ENCODE measurements at regions not wholly inside any gene's neighbourhood (a gene's known extent, or its start where the extent isn't known, plus 50 kb on each side); places are given as distances from the start of the nearest gene placed in this dataset.

GRCh38 chr2:6525475-6525964, 340.2 kb downstream of the CMPK2 start:
- Histone ChIP-seq H2AK5ac (ENCODE audit: insufficient read length, low read length) (no peak overlapping the region), H4K20me1 (ENCODE audit: control insufficient read depth, insufficient read depth, insufficient read length) (no peaks in the 10 kb centered on the region), H3K9ac (ENCODE audit: extremely low read depth, insufficient read length, low read length) (no peak overlapping the region), H4K5ac (ENCODE audit: insufficient read length, low read depth, low read length) (no peak overlapping the region), H3T11ph (ENCODE audit: low read length) (no peak overlapping the region), H2BK20ac (ENCODE audit: low read depth, low read length, poor library complexity, severe bottlenecking) (no peak overlapping the region), H3K27ac (ENCODE audit: insufficient read length, low read depth, low read length) (no peak overlapping the region), H3K4me1 (ENCODE audit: insufficient read depth, low read length) (0 out of 2 replicates have a peak, but pooled peaks cover 2% of the 10 kb centered on the region), H2BK5ac (ENCODE audit: insufficient read length, low read length) (no peak overlapping the region), H2AFZ (ENCODE audit: low read length) (no peak overlapping the region), H3K27me3 (ENCODE audit: insufficient read depth, low read length) (no peaks in the 10 kb centered on the region; the same call in 1 of the 2 replicates), H3K79me2 (ENCODE audit: insufficient read depth, low read length) (no peaks in the 10 kb centered on the region), H2BK15ac (ENCODE audit: low read depth, low read length) (no peak overlapping the region), H3K14ac (ENCODE audit: insufficient read depth, low read length) (no peak overlapping the region), H2BK12ac (ENCODE audit: insufficient read length, low read depth, low read length) (no peak overlapping the region), H3K23me2 (ENCODE audit: insufficient read length, low read depth, low read length, poor library complexity, severe bottlenecking) (no peaks in the 10 kb centered on the region), H3K4ac (ENCODE audit: low read depth, low read length) (no peak overlapping the region), H4K91ac (ENCODE audit: insufficient read length, low read depth, low read length) (no peak overlapping the region), H3K23ac (ENCODE audit: insufficient read length, low read depth, low read length) (no peak overlapping the region), H3K56ac (ENCODE audit: insufficient read length, low read depth, low read length) (no peak overlapping the region), H4K8ac (replicated peaks; ENCODE audit: insufficient read length, low read depth, low read length) (no peak overlapping the region), H3K18ac (ENCODE audit: insufficient read length, low read depth, low read length) (no peak overlapping the region), H3K79me1 (ENCODE audit: insufficient read depth, low read depth, low read length, poor library complexity, severe bottlenecking) (no peaks in the 10 kb centered on the region), H2BK120ac (ENCODE audit: low read depth, low read length, poor library complexity, severe bottlenecking) (no peak overlapping the region), H3K4me2 (ENCODE audit: insufficient read depth, insufficient read length, low read length) (no peak overlapping the region), H3K9me3 (ENCODE audit: control insufficient read depth, low read depth, low read length) (no peaks in the 10 kb centered on the region)
- TF ChIP-seq CTCF (conservative IDR thresholded peaks at IDR 0.05), result no peak
- no peaks in the 10 kb centered on the region; a peak in 1 of 5 replicates for H3K9me3 Mint-ChIP-seq
- no peak overlapping the region; a peak in 1 of 7 replicates for H3K27ac Mint-ChIP-seq
- WGBS (ENCODE audit: extremely low coverage, insufficient read length, low lambda C conversion rate), result no CpG with 5 or more reads among the region's 6 CpGs
- H3K4me1 Mint-ChIP-seq, result peaks cover 17 to 19% of the 10 kb centered on the region in 2 experiments
- no peak for DNase-seq
- H3K27me3 Mint-ChIP-seq (ENCODE audit: low read depth), result no peaks in the 10 kb centered on the region
- no peaks in the 10 kb centered on the region for H3K36me3 Mint-ChIP-seq (ENCODE audit: insufficient read depth in 1 of 3, low read depth in 3 of 3)
- no peak overlapping the region for H3K4me3 Mint-ChIP-seq

All from H9 (cell line).